ENCODE measurements at regions not wholly inside any gene's neighbourhood (a gene's known extent, or its start where the extent isn't known, plus 50 kb on each side); places are given as distances from the start of the nearest gene placed in this dataset.

DNA sequence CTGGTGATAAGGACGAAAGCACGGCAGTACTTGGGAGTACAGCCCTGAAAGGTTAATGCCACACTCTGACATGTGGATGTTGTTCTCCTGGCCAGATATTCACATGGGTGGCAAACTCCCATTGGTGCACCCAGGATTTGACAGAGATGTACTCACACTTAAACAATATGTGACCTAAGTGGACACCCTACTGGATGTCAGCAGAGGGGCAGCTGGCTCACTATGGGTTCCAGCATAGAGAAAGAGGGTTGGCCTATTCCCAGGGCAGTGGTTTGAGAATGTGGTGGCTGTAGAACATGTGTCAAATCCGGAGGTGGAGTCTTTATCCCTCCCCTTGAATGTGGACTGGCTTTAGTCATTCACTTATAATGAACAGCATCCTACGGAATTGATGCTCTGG lies 333.2 kb downstream of the DHX35 start:
- no peaks in the 10 kb centered on the region for H3K27me3 ChIP-seq
- no peak overlapping the region for H3K27ac ChIP-seq
- no peaks in the 10 kb centered on the region for H3K36me3 ChIP-seq
- intact Hi-C loops (cut with DNase I) = no loop called here
- no peak overlapping the region for H3K4me3 ChIP-seq
- no peak for DNase-seq
- TF ChIP-seq, protein P1, sequence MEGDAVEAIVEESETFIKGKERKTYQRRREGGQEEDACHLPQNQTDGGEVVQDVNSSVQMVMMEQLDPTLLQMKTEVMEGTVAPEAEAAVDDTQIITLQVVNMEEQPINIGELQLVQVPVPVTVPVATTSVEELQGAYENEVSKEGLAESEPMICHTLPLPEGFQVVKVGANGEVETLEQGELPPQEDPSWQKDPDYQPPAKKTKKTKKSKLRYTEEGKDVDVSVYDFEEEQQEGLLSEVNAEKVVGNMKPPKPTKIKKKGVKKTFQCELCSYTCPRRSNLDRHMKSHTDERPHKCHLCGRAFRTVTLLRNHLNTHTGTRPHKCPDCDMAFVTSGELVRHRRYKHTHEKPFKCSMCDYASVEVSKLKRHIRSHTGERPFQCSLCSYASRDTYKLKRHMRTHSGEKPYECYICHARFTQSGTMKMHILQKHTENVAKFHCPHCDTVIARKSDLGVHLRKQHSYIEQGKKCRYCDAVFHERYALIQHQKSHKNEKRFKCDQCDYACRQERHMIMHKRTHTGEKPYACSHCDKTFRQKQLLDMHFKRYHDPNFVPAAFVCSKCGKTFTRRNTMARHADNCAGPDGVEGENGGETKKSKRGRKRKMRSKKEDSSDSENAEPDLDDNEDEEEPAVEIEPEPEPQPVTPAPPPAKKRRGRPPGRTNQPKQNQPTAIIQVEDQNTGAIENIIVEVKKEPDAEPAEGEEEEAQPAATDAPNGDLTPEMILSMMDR (IDR thresholded peaks at IDR 0.05) = no peak
- TF ChIP-seq POLR2A (IDR thresholded peaks at IDR 0.05) = no peak
- no peak for TF ChIP-seq EP300 (IDR thresholded peaks at IDR 0.05)
- 28 to 47% (median 40%) methylated on average over 4 of the region's 4 CpGs for WGBS, 3 donors
- no peaks in the 10 kb centered on the region for H3K4me1 ChIP-seq (ENCODE audit: insufficient read depth)
- H3K9me3 ChIP-seq = no peaks in the 10 kb centered on the region

DNA sequence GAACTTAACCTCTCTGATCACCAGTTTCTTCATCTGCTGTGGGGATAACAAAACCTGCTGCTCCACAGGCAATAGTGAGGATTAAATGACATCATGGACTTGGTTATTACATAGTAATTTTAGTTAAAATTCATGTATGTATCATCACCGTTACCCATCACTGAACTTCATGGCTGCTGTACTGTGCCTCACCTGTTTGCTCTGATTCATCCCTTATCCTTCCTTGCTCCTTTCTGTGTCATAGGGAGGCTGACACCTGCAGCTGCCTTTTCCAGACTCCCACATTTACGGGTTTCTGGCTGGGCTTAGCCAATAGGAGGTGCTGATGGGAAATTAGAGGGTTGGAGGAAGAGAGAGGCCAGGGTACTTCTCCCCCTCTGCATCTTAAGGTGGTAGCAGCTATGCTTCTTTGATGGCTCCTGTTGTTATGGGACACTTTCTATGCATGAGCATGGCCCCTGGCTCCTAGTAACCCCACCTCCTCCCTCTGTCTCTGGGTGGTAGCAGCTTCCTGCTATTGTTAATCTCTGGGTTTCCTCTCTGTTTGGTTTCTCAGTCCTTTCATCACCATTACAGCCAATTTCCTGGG lies 332.1 kb downstream of the DHX35 start:
- H3K9me3 ChIP-seq = no peaks in the 10 kb centered on the region
- no peaks in the 10 kb centered on the region for H3K4me1 ChIP-seq (ENCODE audit: insufficient read depth)
- no peak overlapping the region for H3K27ac ChIP-seq
- 58 to 78% (median 70%) methylated on average over 2 of the region's 2 CpGs for WGBS, 3 donors
- intact Hi-C loops (cut with DNase I) = no loop called here
- H3K36me3 ChIP-seq = no peaks in the 10 kb centered on the region
- H3K4me3 ChIP-seq = no peak overlapping the region
- no peaks in the 10 kb centered on the region for H3K27me3 ChIP-seq
- TF ChIP-seq, protein P1 (IDR thresholded peaks at IDR 0.05) = no peak
- no peak for TF ChIP-seq POLR2A (IDR thresholded peaks at IDR 0.05)
- TF ChIP-seq EP300 (IDR thresholded peaks at IDR 0.05) = no peak
- no peak for DNase-seq

DNA sequence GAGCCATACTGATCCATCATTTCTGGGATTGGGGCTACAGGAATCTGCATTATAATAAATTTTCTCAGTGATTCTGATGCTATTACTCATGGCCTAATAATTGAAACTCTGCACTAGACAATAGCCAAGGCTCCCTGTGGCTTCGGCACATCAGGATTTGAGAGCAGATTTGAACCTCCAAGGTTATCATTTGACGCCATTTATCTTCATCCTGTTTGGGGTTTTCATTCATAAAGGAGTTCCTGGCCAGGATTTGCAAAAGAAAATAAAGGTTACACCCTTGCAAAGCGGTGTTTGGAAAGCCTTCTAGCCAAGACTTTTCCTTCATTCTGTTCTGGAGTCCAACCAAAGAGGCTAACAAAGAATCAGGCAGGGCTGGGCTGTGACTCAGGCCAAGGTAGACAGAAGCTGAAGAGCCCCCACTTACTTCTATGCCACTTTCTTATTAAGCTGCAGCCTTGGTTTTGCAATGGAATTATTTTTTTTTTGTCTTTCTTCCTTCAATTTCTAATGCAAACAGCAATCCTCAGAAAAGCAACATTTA lies 330.1 kb downstream of the DHX35 start:
- H3K27me3 ChIP-seq = no peaks in the 10 kb centered on the region
- TF ChIP-seq POLR2A (IDR thresholded peaks at IDR 0.05) (no peak), EP300 (IDR thresholded peaks at IDR 0.05) (no peak)
- TF ChIP-seq, protein P1 (IDR thresholded peaks at IDR 0.05) = no peak
- no peaks in the 10 kb centered on the region for H3K4me1 ChIP-seq (ENCODE audit: insufficient read depth)
- intact Hi-C loops (cut with DNase I) = no loop called here
- no peak overlapping the region for H3K4me3 ChIP-seq
- H3K27ac ChIP-seq = no peak overlapping the region
- 15 to 25% (median 17%) methylated on average over 3 of the region's 3 CpGs for WGBS, 3 donors
- no peaks in the 10 kb centered on the region for H3K36me3 ChIP-seq
- no peaks in the 10 kb centered on the region for H3K9me3 ChIP-seq
- no peak for DNase-seq

DNA sequence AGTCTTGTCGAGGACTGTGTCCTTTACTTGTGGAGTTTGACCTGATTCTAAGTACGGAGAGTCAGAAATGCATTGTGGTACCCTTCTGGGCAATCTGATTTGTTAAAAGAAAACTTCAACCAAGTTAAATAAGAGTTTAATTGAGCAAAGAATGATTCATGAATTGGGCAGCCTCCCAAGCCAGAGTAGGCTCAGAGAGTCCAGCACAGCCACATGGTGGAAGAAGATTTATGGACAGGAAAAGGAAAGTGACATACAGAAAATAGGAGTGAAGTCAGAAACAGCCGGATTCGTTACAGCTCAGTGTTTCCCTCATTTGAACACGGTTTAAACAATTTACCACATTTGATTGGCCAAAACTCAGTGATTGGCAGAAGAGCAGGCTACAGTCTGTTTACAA lies 329.2 kb downstream of the DHX35 start:
- H3K4me3 ChIP-seq = no peak overlapping the region
- no peak for DNase-seq
- no peaks in the 10 kb centered on the region for H3K27me3 ChIP-seq
- WGBS, 3 donors = 30 to 55% (median 55%) methylated on average over 5 of the region's 5 CpGs
- TF ChIP-seq, protein P1 (IDR thresholded peaks at IDR 0.05) = no peak
- no peak for TF ChIP-seq POLR2A (IDR thresholded peaks at IDR 0.05)
- no peak for TF ChIP-seq EP300 (IDR thresholded peaks at IDR 0.05)
- no peak overlapping the region for H3K27ac ChIP-seq
- H3K9me3 ChIP-seq = no peaks in the 10 kb centered on the region
- H3K36me3 ChIP-seq = no peaks in the 10 kb centered on the region
- intact Hi-C loops (cut with DNase I) = no loop called here
- H3K4me1 ChIP-seq (ENCODE audit: insufficient read depth) = no peaks in the 10 kb centered on the region

Measured in ovary (tissue), 7 donors.